ENCODE measurements at regions not wholly inside any gene's neighbourhood (a gene's known extent, or its start where the extent isn't known, plus 50 kb on each side); places are given as distances from the start of the nearest gene placed in this dataset.

GRCh38 chr11:134951305-134951700 is 539.3 kb upstream of the B3GAT1 start:
- no peak for TF ChIP-seq CTCF (IDR thresholded peaks at IDR 0.05; ENCODE audit: borderline replicate concordance, extremely low read depth, insufficient read depth)
- intact Hi-C loops (cut with DNase I) = no loop called here
- Histone ChIP-seq H3K27me3 (ENCODE audit: control insufficient read depth, insufficient read depth, low read length) (no peaks in the 10 kb centered on the region), H3K4me1 (ENCODE audit: control insufficient read depth in 2 of 3, insufficient read depth in 2 of 3, low read depth in 1 of 3, low read length in 3 of 3) (no peaks in the 10 kb centered on the region), H3K36me3 (ENCODE audit: control insufficient read depth in 2 of 3, insufficient read depth in 3 of 3, low read length in 3 of 3) (no peaks in the 10 kb centered on the region), H3K27ac (ENCODE audit: low read depth in 2 of 2, low read length in 2 of 2) (no peak overlapping the region), H3K9me3 (ENCODE audit: control insufficient read depth in 2 of 3, insufficient read depth in 1 of 3, low read length in 3 of 3) (no peaks in the 10 kb centered on the region), H3K4me3 (ENCODE audit: low read length in 3 of 3) (no peak overlapping the region), H3K9ac (ENCODE audit: low read length in 3 of 3) (no peak overlapping the region)
- FAIRE-seq = no peak
- DNase-seq = peak in 3 of 5 donors; percentile 39 to 48 (median 41)

- peak in 3 of 5 donors; percentile 36 to 56 (median 46) for DNase-seq
- Histone ChIP-seq H3K4me1 (ENCODE audit: control insufficient read depth in 2 of 3, insufficient read depth in 2 of 3, low read depth in 1 of 3, low read length in 3 of 3) (no peaks in the 10 kb centered on the region), H3K27ac (ENCODE audit: low read depth in 2 of 2, low read length in 2 of 2) (no peak overlapping the region), H3K9ac (ENCODE audit: low read length in 3 of 3) (no peak overlapping the region), H3K36me3 (ENCODE audit: control insufficient read depth in 2 of 3, insufficient read depth in 3 of 3, low read length in 3 of 3) (no peaks in the 10 kb centered on the region), H3K9me3 (ENCODE audit: control insufficient read depth in 2 of 3, insufficient read depth in 1 of 3, low read length in 3 of 3) (no peaks in the 10 kb centered on the region), H3K4me3 (ENCODE audit: low read length in 3 of 3) (no peak overlapping the region), H3K27me3 (ENCODE audit: control insufficient read depth, insufficient read depth, low read length) (no peaks in the 10 kb centered on the region)
- intact Hi-C loops (cut with DNase I) = no loop called here
- TF ChIP-seq CTCF (IDR thresholded peaks at IDR 0.05; ENCODE audit: borderline replicate concordance, extremely low read depth, insufficient read depth) = no peak
- no peak for FAIRE-seq
These were observed 538.8 kb upstream of the B3GAT1 start for GRCh38 chr11:134950692-134951304.

- Histone ChIP-seq H3K36me3 (ENCODE audit: control insufficient read depth in 2 of 3, insufficient read depth in 3 of 3, low read length in 3 of 3) (no peaks in the 10 kb centered on the region), H3K4me1 (ENCODE audit: control insufficient read depth in 2 of 3, insufficient read depth in 2 of 3, low read depth in 1 of 3, low read length in 3 of 3) (no peaks in the 10 kb centered on the region), H3K9ac (ENCODE audit: low read length in 3 of 3) (no peak overlapping the region), H3K4me3 (ENCODE audit: low read length in 3 of 3) (no peak overlapping the region), H3K27me3 (ENCODE audit: control insufficient read depth, insufficient read depth, low read length) (no peaks in the 10 kb centered on the region), H3K9me3 (ENCODE audit: control insufficient read depth in 2 of 3, insufficient read depth in 1 of 3, low read length in 3 of 3) (no peaks in the 10 kb centered on the region), H3K27ac (ENCODE audit: low read depth in 2 of 2, low read length in 2 of 2) (no peak overlapping the region)
- no peak for FAIRE-seq
- intact Hi-C loops (cut with DNase I) = no loop called here
- DNase-seq = peak in 2 of 5 donors; percentile 34 to 48
- TF ChIP-seq CTCF (IDR thresholded peaks at IDR 0.05; ENCODE audit: borderline replicate concordance, extremely low read depth, insufficient read depth) = no peak
These were observed 537.4 kb upstream of the B3GAT1 start for GRCh38 chr11:134949121-134950090.
